Bronchial epithelial cell (primary cell): ENCODE measurements at regions not wholly inside any gene's neighbourhood (a gene's known extent, or its start where the extent isn't known, plus 50 kb on each side); places are given as distances from the start of the nearest gene placed in this dataset.
"Not testable (repeated sequence)": the region's sequence is repeated elsewhere in the genome, so short reads cannot be mapped to it uniquely, and the experiment has no call there.

Experiments
- DNase-seq: peaks from one replicate; pipeline ENCODE4 v3.0.0-alpha.2; 2010; ENCODE audit warnings: low read depth
- FAIRE-seq: peaks from 2 replicates; lab custom pipeline; 2011; peaks lifted over from hg19 to GRCh38; lab: Jason Lieb, UNC
- H3K27me3 ChIP-seq: 2 replicates; pipeline ENCODE4 v1.5.1; 2011; ENCODE audit warnings: low read length; ENCODE audit not compliant: control insufficient read depth, insufficient read depth
- H3K36me3 ChIP-seq: 2 replicates; pipeline ENCODE4 v1.5.1; 2011; ENCODE audit warnings: low read length; ENCODE audit not compliant: control insufficient read depth, insufficient read depth
- H3K4me3 ChIP-seq: 2 replicates; pipeline ENCODE4 v1.5.1; 2011; ENCODE audit warnings: mild to moderate bottlenecking, low read depth, low read length, control low read depth
- CTCF ChIP-seq: IDR thresholded peaks from 2 replicates; pipeline ENCODE4 v1.5.1; 2011; ENCODE audit warnings: mild to moderate bottlenecking, moderate library complexity, low read length, control low read depth, inconsistent platforms; ENCODE audit not compliant: insufficient read depth, severe bottlenecking

- TF ChIP-seq CTCF: no peak
- Histone ChIP-seq H3K36me3 (no peaks in the 10 kb centered on the region), H3K27me3 (no peaks in the 10 kb centered on the region), H3K4me3 (no peak overlapping the region)
- no peak for DNase-seq
- no peak for FAIRE-seq
Observed at GRCh38 chr4:110424144-110424543, 51.8 kb upstream of the ENPEP start.

GRCh38 chr4:110418641-110419040 lies 57.3 kb upstream of the ENPEP start:
- no peak for TF ChIP-seq CTCF
- no peaks in the 10 kb centered on the region for H3K36me3 ChIP-seq
- H3K4me3 ChIP-seq: no peak overlapping the region
- FAIRE-seq (no peak), DNase-seq (no peak)
- no peaks in the 10 kb centered on the region for H3K27me3 ChIP-seq

GRCh38 chr4:110417136-110417535 lies 58.8 kb upstream of the ENPEP start:
- no peak for TF ChIP-seq CTCF
- Histone ChIP-seq H3K36me3 (no peaks in the 10 kb centered on the region), H3K4me3 (no peak overlapping the region), H3K27me3 (no peaks in the 10 kb centered on the region)
- FAIRE-seq (no peak), DNase-seq (peak; percentile 28)

- Histone ChIP-seq H3K27me3 (no peaks in the 10 kb centered on the region), H3K36me3 (no peaks in the 10 kb centered on the region), H3K4me3 (no peak overlapping the region)
- no peak for TF ChIP-seq CTCF
- FAIRE-seq (no peak), DNase-seq (no peak)
Observed at GRCh38 chr4:110415478-110415877, 60.5 kb upstream of the ENPEP start.

GRCh38 chr4:110415041-110415440 lies 60.9 kb upstream of the ENPEP start:
- Histone ChIP-seq H3K36me3 (no peaks in the 10 kb centered on the region), H3K4me3 (no peak overlapping the region), H3K27me3 (no peaks in the 10 kb centered on the region)
- no peak for FAIRE-seq
- no peak for TF ChIP-seq CTCF
- no peak for DNase-seq

- TF ChIP-seq CTCF: no peak
- Histone ChIP-seq H3K27me3 (no peaks in the 10 kb centered on the region), H3K4me3 (no peak overlapping the region), H3K36me3 (no peaks in the 10 kb centered on the region)
- FAIRE-seq (no peak), DNase-seq (no peak)
Observed at GRCh38 chr4:110414561-110414920, 61.4 kb upstream of the ENPEP start.

GRCh38 chr4:110413807-110414560 lies 62.0 kb upstream of the ENPEP start:
- not testable (repeated sequence) for DNase-seq, H3K27me3 ChIP-seq, H3K36me3 ChIP-seq, H3K4me3 ChIP-seq, FAIRE-seq
